ENCODE measurements at regions not wholly inside any gene's neighbourhood (a gene's known extent, or its start where the extent isn't known, plus 50 kb on each side); places are given as distances from the start of the nearest gene placed in this dataset.

- H3K9me3 Mint-ChIP-seq: peaks cover 20% of the 10 kb centered on the region
- no peaks in the 10 kb centered on the region for H3K36me3 Mint-ChIP-seq (ENCODE audit: low read depth)
- H3K4me3 Mint-ChIP-seq: no peak overlapping the region
- no peaks in the 10 kb centered on the region for H3K4me1 Mint-ChIP-seq (ENCODE audit: low read depth)
- TF ChIP-seq, protein P1, sequence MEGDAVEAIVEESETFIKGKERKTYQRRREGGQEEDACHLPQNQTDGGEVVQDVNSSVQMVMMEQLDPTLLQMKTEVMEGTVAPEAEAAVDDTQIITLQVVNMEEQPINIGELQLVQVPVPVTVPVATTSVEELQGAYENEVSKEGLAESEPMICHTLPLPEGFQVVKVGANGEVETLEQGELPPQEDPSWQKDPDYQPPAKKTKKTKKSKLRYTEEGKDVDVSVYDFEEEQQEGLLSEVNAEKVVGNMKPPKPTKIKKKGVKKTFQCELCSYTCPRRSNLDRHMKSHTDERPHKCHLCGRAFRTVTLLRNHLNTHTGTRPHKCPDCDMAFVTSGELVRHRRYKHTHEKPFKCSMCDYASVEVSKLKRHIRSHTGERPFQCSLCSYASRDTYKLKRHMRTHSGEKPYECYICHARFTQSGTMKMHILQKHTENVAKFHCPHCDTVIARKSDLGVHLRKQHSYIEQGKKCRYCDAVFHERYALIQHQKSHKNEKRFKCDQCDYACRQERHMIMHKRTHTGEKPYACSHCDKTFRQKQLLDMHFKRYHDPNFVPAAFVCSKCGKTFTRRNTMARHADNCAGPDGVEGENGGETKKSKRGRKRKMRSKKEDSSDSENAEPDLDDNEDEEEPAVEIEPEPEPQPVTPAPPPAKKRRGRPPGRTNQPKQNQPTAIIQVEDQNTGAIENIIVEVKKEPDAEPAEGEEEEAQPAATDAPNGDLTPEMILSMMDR (IDR thresholded peaks at IDR 0.05): no peak
- no peak for DNase-seq
- H3K27me3 Mint-ChIP-seq (ENCODE audit: insufficient read depth): no peaks in the 10 kb centered on the region
- H3K27ac Mint-ChIP-seq: no peak overlapping the region
These were observed 770.8 kb upstream of the BCHE start for GRCh38 chr3:166607933-166608521.

GRCh38 chr3:166606988-166607387 is 769.8 kb upstream of the BCHE start:
- no peak overlapping the region for H3K4me3 Mint-ChIP-seq
- TF ChIP-seq, protein P1 (IDR thresholded peaks at IDR 0.05): no peak

DNA sequence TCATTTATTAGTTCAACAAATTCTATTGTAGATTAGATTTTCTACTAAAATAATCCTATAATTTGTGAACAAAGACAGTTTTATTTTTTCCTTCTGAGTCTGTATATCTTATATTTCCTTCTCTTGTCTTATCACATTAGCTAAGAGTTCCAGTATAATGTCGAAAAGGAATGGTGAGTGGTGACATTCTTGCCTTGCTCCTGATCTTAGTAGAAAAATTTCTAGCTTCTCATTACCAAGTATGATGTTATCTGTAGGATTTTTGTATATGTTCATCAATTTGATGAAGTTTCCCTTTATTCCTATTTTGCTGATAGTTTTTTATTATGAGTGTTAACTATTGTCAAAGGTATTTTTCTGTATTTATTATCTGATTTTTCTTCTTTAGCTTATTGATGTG is 756.6 kb upstream of the BCHE start:
- TF ChIP-seq, protein P1 (IDR thresholded peaks at IDR 0.05): no peak
- H3K9me3 Mint-ChIP-seq: peaks cover 32% of the 10 kb centered on the region
- no peaks in the 10 kb centered on the region for H3K27me3 Mint-ChIP-seq (ENCODE audit: insufficient read depth)
- no peaks in the 10 kb centered on the region for H3K4me1 Mint-ChIP-seq (ENCODE audit: low read depth)
- 0 out of 2 replicates have a peak, but pooled peaks cover under 1% of the 10 kb centered on the region for H3K36me3 Mint-ChIP-seq (ENCODE audit: low read depth)
- no peak overlapping the region for H3K27ac Mint-ChIP-seq
- no peak overlapping the region for H3K4me3 Mint-ChIP-seq
- DNase-seq: no peak

More at GRCh38 chr3:166606988-166607387, 769.8 kb upstream of the BCHE start:
- Mint-ChIP-seq H3K4me1 (ENCODE audit: low read depth) (no peaks in the 10 kb centered on the region), H3K27ac (no peak overlapping the region), H3K9me3 (peaks cover 22% of the 10 kb centered on the region), H3K36me3 (ENCODE audit: low read depth) (no peaks in the 10 kb centered on the region), H3K27me3 (ENCODE audit: insufficient read depth) (no peaks in the 10 kb centered on the region)
- DNase-seq: no peak

- H3K4me3 Mint-ChIP-seq: no peak overlapping the region
- H3K9me3 Mint-ChIP-seq: peaks cover 25% of the 10 kb centered on the region
- H3K36me3 Mint-ChIP-seq (ENCODE audit: low read depth): no peaks in the 10 kb centered on the region
- H3K27me3 Mint-ChIP-seq (ENCODE audit: insufficient read depth): no peaks in the 10 kb centered on the region
- H3K27ac Mint-ChIP-seq: no peak overlapping the region
- TF ChIP-seq, protein P1 (IDR thresholded peaks at IDR 0.05): no peak
- DNase-seq: no peak
- H3K4me1 Mint-ChIP-seq (ENCODE audit: low read depth): no peaks in the 10 kb centered on the region
These were observed 745.0 kb upstream of the BCHE start for GRCh38 chr3:166582236-166582635.

DNA sequence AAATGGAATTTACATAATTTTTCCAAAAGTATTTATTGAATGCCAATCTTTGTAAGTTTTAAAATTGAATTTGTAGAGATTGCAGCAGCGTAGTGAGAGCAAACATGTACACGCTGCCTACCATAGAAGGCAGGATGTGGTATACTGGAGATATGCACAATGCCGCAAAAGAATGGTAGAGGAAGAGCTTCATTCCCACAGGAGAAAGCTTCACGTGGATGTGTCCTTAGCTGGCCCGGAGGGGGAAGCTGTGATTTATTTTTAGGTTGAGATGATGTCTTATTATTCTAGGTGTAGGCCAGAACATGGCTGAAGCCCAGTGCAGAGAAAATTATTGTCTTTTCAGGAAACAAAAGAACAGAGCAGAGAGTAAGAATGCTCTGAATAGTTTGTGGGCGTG is 743.3 kb upstream of the BCHE start:
- Mint-ChIP-seq H3K27me3 (ENCODE audit: insufficient read depth) (no peaks in the 10 kb centered on the region), H3K27ac (no peak overlapping the region), H3K4me3 (no peak overlapping the region), H3K4me1 (ENCODE audit: low read depth) (no peaks in the 10 kb centered on the region), H3K36me3 (ENCODE audit: low read depth) (no peaks in the 10 kb centered on the region), H3K9me3 (peaks cover 25% of the 10 kb centered on the region)
- DNase-seq: no peak
- TF ChIP-seq, protein P1 (IDR thresholded peaks at IDR 0.05): no peak

Data from HFFc6 (cell line).